T-cell (primary cell): ENCODE measurements at regions not wholly inside any gene's neighbourhood (a gene's known extent, or its start where the extent isn't known, plus 50 kb on each side); places are given as distances from the start of the nearest gene placed in this dataset.

Experiments
- ATAC-seq, 4 experiments: fragments of 200-7000 bp in 3 of 4; fragments of 150-1000 bp in 1 of 4; cut with Tn5 transposase; replicated peaks in 1 of 4; 1 replicate in 3 of 4; 2 replicates in 1 of 4; pipeline ENCODE4 v1.10.0; 2021; ENCODE audit warnings: moderate library complexity in 3 of 4, mild to moderate bottlenecking in 2 of 4, moderate number of reproducible peaks in 1 of 4
- CTCF ChIA-PET, 2 donors: fragments of 300-600 bp; sonication (Branson Sonifier 250); formaldehyde crosslinking; loops; one replicate each; lab custom pipeline; 2022; ENCODE audit warnings: antibody characterized with exemption in 2 of 2; lab: Charles Lee
- POLR2A ChIA-PET, 2 donors: fragments of 300-600 bp; sonication (Branson Sonifier 250); formaldehyde crosslinking; loops; one replicate each; lab custom pipeline; 2022; ENCODE audit warnings: antibody characterized with exemption in 2 of 2; lab: Charles Lee
- DNase-seq, 35 experiments: peaks; one replicate each; pipeline versions ENCODE4 v3.0.0 to v3.0.0-alpha.2; 2013 to 2023
- H3K27ac ChIP-seq: one replicate; pipeline ENCODE4 v1.5.1; 2013; ENCODE audit warnings: low read length
- H3K27me3 ChIP-seq, 2 experiments: replicated peaks in 1 of 2; 1 replicate in 1 of 2; 2 replicates in 1 of 2; pipeline versions ENCODE4 v1.6.1 to v1.7.0; 2013; ENCODE audit warnings: low read length in 1 of 2, mixed read lengths in 1 of 2; ENCODE audit not compliant: control insufficient read depth in 2 of 2, insufficient read depth in 2 of 2; ENCODE audit errors: extremely low read depth in 1 of 2
- H3K36me3 ChIP-seq, 2 donors: 1 replicate in 1 of 2; 2 replicates in 1 of 2; pipeline versions ENCODE4 v1.6.1 to v1.7.0; 2013; ENCODE audit warnings: low read length in 1 of 2; ENCODE audit not compliant: control insufficient read depth in 2 of 2, insufficient read depth in 1 of 2; ENCODE audit errors: extremely low read depth in 1 of 2
- H3K4me1 ChIP-seq, 2 experiments: 1 replicate in 1 of 2; 2 replicates in 1 of 2; pipeline versions ENCODE4 v1.6.1 to v1.7.0; 2013; ENCODE audit warnings: low read length in 2 of 2, mixed read lengths in 1 of 2; ENCODE audit not compliant: insufficient read depth in 2 of 2, control insufficient read depth in 1 of 2; ENCODE audit errors: extremely low read depth in 1 of 2
- H3K4me3 ChIP-seq, 2 donors: 1 replicate in 1 of 2; 2 replicates in 1 of 2; pipeline versions ENCODE4 v1.5.1 to v1.7.0; 2013; ENCODE audit warnings: mild to moderate bottlenecking in 2 of 2, low read length in 1 of 2, moderate library complexity in 1 of 2; ENCODE audit not compliant: control insufficient read depth in 1 of 2; ENCODE audit errors: extremely low read depth in 1 of 2
- H3K9me3 ChIP-seq: 2 replicates; pipeline ENCODE4 v1.7.0; 2013
- H3K27ac Mint-ChIP-seq, 2 donors: one replicate each; pipeline ENCODE4 v1.8.0; 2020 to 2021; ENCODE audit warnings: mild to moderate bottlenecking in 2 of 2, mixed read lengths in 2 of 2
- H3K27me3 Mint-ChIP-seq, 2 donors: one replicate each; pipeline ENCODE4 v1.8.0; 2021 to 2022; ENCODE audit warnings: mixed read lengths in 2 of 2
- H3K36me3 Mint-ChIP-seq: one replicate; pipeline ENCODE4 v1.8.0; 2021; ENCODE audit warnings: mixed read lengths
- H3K4me1 Mint-ChIP-seq, 3 donors: one replicate each; pipeline ENCODE4 v1.8.0; 2020 to 2022; ENCODE audit warnings: mixed read lengths in 3 of 3, mild to moderate bottlenecking in 1 of 3
- H3K4me3 Mint-ChIP-seq, 3 donors: one replicate each; pipeline ENCODE4 v1.8.0; 2020 to 2022; ENCODE audit warnings: mild to moderate bottlenecking in 3 of 3, mixed read lengths in 3 of 3, moderate library complexity in 3 of 3
- H3K9me3 Mint-ChIP-seq, 3 donors: one replicate each; pipeline ENCODE4 v1.8.0; 2020 to 2022; ENCODE audit warnings: mixed read lengths in 3 of 3
- WGBS: methylation state at CpG from one replicate; pipeline ENCODE4 v1.1.5; 2013; ENCODE audit warnings: missing lambda C conversion rate; ENCODE audit not compliant: insufficient coverage; 5-methylcytosine and 5-hydroxymethylcytosine counted together

GRCh38 chr7:156107957-156108356 lies 295.7 kb upstream of the SHH start:
- Histone ChIP-seq H3K9me3 (no peaks in the 10 kb centered on the region), H3K4me1 (no peaks in the 10 kb centered on the region), H3K27me3 (no peaks in the 10 kb centered on the region), H3K27ac (no peak overlapping the region), H3K4me3 (no peak overlapping the region), H3K36me3 (no peaks in the 10 kb centered on the region)
- POLR2A ChIA-PET = no interaction called here
- H3K27me3 Mint-ChIP-seq = peaks cover 0 to 4% of the 10 kb centered on the region in 2 donors
- H3K36me3 Mint-ChIP-seq = no peaks in the 10 kb centered on the region
- no peak overlapping the region for H3K4me3 Mint-ChIP-seq
- H3K27ac Mint-ChIP-seq = no peak overlapping the region
- DNase-seq (no peak), ATAC-seq (no peak)
- no peaks in the 10 kb centered on the region for H3K4me1 Mint-ChIP-seq
- CTCF ChIA-PET = no interaction called here
- 86% methylated on average over 15 of the region's 17 CpGs for WGBS
- no peaks in the 10 kb centered on the region for H3K9me3 Mint-ChIP-seq

DNA sequence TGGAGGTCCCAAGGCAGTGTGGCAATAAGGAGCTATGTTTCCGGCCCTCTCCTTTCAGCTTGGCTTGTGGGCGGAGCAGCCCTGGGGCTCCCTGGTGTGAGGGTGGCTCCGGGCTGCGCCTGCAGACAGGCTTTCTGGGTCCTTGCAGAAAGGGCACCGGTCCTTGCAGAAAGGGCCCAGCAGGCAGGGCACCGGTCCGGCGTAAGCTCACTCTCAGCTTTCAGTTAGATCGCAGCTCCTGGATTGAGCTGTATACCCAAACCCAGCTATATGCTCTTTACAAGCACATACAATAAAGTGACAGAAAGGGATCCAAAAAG lies 293.8 kb upstream of the SHH start:
- no peaks in the 10 kb centered on the region for H3K27me3 ChIP-seq
- Mint-ChIP-seq H3K9me3 (no peaks in the 10 kb centered on the region), H3K27ac (no peak overlapping the region), H3K36me3 (no peaks in the 10 kb centered on the region), H3K4me1 (no peaks in the 10 kb centered on the region), H3K4me3 (no peak overlapping the region), H3K27me3 (peaks cover 0 to 4% of the 10 kb centered on the region in 2 donors)
- no peak for DNase-seq
- no peaks in the 10 kb centered on the region for H3K9me3 ChIP-seq
- no peak for ATAC-seq
- 98% methylated on average over 8 of the region's 9 CpGs for WGBS
- H3K36me3 ChIP-seq = no peaks in the 10 kb centered on the region
- no peaks in the 10 kb centered on the region for H3K4me1 ChIP-seq
- CTCF ChIA-PET = no interaction called here
- no peak overlapping the region for H3K27ac ChIP-seq
- no peak overlapping the region for H3K4me3 ChIP-seq
- POLR2A ChIA-PET = interaction anchor here in 1 of 2 donors (0.6 kb wide), 1 partner anchor 41 kb away, joined by 3 read pairs; no protein-coding TSS in a partner anchor

DNA sequence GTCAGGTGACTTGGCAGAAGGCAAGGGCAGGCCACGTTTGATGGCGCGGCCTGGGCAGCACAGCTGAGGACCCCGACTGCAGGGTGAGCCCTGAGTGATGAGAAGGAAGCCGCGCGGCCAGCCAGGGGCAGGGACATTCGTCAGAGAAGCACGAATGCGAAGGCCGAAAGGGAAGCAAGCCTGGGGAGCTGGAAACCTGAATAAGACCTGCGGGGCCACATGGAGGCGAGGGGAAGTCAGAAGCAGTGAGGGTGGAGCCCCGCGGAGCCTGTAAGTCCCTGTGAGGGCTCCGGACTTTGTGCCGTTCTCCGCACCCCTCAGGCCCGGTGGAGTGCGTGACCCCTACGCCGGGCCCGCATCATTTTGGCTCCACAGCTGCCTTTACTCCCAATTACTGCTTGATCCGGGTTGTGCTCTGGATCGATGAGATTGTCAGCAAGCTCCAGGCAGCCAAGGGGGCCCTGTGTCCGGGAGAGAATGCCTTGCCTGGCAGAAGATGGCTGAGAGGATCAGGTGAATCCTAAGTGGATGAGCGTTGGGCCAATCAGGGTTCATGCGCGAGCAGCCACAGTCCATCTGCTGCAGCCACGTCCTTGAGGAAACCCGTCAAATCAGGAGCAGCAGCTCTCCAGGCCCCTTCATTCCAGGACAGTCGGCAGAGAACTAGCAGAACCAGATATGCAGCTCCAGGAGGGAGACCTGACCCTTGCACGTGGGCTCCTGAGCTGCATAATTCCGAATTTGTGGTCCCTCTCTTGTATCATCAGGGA lies 293.3 kb upstream of the SHH start:
- Mint-ChIP-seq H3K27ac (no peak overlapping the region), H3K4me3 (no peak overlapping the region), H3K9me3 (no peaks in the 10 kb centered on the region), H3K27me3 (peaks cover 0 to 4% of the 10 kb centered on the region in 2 donors), H3K4me1 (no peaks in the 10 kb centered on the region), H3K36me3 (no peaks in the 10 kb centered on the region)
- ChIA-PET POLR2A (interaction anchor here in 1 of 2 donors (0.6 kb wide), 1 partner anchor 41 kb away, joined by 3 read pairs; no protein-coding TSS in a partner anchor), CTCF (no interaction called here)
- H3K4me1 ChIP-seq = no peaks in the 10 kb centered on the region
- ATAC-seq (no peak), DNase-seq (no peak)
- no peak overlapping the region for H3K4me3 ChIP-seq
- no peak overlapping the region for H3K27ac ChIP-seq
- WGBS = 86% methylated on average over 32 of the region's 34 CpGs
- H3K9me3 ChIP-seq = no peaks in the 10 kb centered on the region
- no peaks in the 10 kb centered on the region for H3K36me3 ChIP-seq
- H3K27me3 ChIP-seq = no peaks in the 10 kb centered on the region

DNA sequence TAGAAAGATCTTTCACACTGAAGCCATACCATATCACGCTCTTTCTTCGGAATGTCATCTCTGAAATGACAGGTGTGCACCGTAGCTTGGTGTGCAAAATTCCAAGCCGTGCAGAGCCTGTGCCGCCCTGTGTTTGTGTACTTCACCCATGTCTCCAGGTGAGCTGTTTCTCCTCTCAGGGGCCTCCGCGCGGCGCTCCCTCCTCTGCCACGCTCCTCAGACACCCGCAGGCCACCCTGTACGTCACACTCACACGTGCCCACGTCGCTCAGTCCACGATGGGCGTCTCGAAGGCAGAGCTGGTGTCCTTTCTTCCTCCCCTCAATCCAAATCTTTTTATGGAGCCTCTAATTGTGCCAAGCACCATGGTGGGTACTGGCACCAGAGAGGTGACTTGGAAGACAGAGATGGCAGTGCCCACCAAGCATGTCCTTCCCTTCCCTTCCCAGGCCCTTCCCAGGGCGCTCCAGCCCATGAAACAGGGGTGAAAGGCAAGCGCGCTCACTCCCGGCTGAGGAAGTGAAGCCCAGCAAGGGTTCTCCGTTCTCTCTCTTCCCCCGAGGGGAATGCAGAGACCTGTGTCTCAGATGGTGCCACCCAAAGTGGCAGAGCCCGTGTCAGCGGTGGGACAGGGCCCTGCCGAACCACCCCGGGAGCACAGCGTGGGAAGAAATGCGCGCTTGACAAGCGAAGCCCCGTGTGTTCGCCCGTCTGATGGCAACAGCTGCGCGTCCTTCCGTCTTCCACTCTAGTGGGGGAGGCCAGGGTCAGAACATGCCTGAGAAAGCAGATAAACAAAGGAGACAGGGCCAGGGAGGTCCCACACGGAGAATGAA lies 292.5 kb upstream of the SHH start:
- Mint-ChIP-seq H3K27me3 (peaks cover 0 to 4% of the 10 kb centered on the region in 2 donors), H3K4me3 (no peak overlapping the region), H3K36me3 (no peaks in the 10 kb centered on the region), H3K27ac (no peak overlapping the region), H3K9me3 (no peaks in the 10 kb centered on the region), H3K4me1 (no peaks in the 10 kb centered on the region)
- WGBS = 89% methylated on average over 24 of the region's 39 CpGs
- Histone ChIP-seq H3K4me1 (no peaks in the 10 kb centered on the region), H3K36me3 (no peaks in the 10 kb centered on the region), H3K27me3 (no peaks in the 10 kb centered on the region), H3K4me3 (no peak overlapping the region), H3K9me3 (no peaks in the 10 kb centered on the region), H3K27ac (no peak overlapping the region)
- ATAC-seq (no peak), DNase-seq (no peak)
- CTCF ChIA-PET = no interaction called here
- POLR2A ChIA-PET = no interaction called here

DNA sequence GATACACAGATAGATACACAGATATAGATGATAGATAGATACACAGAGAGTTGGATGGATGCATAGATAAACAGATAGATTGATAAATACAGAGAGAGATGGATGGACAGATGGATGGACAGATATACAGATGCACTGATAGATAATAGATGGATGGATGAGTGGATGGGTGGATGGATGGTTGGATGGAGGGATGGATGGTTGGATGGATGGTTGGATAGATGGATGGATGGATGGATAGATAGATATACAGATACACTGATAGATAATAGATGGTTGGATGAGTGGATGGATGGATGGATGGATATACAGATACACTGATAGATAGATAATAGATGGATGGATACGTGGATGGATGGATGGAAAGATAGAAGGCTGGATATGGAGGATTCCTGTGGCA lies 290.0 kb upstream of the SHH start:
- Mint-ChIP-seq H3K4me3 (no peak overlapping the region), H3K36me3 (no peaks in the 10 kb centered on the region), H3K4me1 (peaks cover 0 to 5% (median under 1%) of the 10 kb centered on the region in 3 donors), H3K27me3 (peaks cover 0 to 4% of the 10 kb centered on the region in 2 donors), H3K27ac (no peak overlapping the region), H3K9me3 (no peaks in the 10 kb centered on the region)
- H3K4me1 ChIP-seq = peaks cover 3 to 4% of the 10 kb centered on the region in 2 experiments
- no peaks in the 10 kb centered on the region for H3K9me3 ChIP-seq
- CTCF ChIA-PET = no interaction called here
- no peak for ATAC-seq
- POLR2A ChIA-PET = no interaction called here
- no peak overlapping the region for H3K27ac ChIP-seq
- 73% methylated on average over 1 of the region's 1 CpG for WGBS
- H3K36me3 ChIP-seq = no peaks in the 10 kb centered on the region
- no peak overlapping the region for H3K4me3 ChIP-seq
- peaks cover 0 to 3% of the 10 kb centered on the region in 2 experiments for H3K27me3 ChIP-seq
- no peak for DNase-seq

GRCh38 chr7:156101355-156101754 lies 289.1 kb upstream of the SHH start:
- no peaks in the 10 kb centered on the region for H3K9me3 Mint-ChIP-seq
- peaks cover 4% of the 10 kb centered on the region in 2 donors for H3K27me3 Mint-ChIP-seq
- POLR2A ChIA-PET = no interaction called here
- Histone ChIP-seq H3K9me3 (no peaks in the 10 kb centered on the region), H3K4me3 (no peak overlapping the region), H3K27me3 (peaks cover 0 to 6% of the 10 kb centered on the region in 2 experiments), H3K27ac (no peak overlapping the region), H3K4me1 (peaks cover 11 to 13% of the 10 kb centered on the region in 2 experiments), H3K36me3 (no peaks in the 10 kb centered on the region)
- WGBS = 96% methylated on average over 6 of the region's 6 CpGs
- CTCF ChIA-PET = no interaction called here
- ATAC-seq (no peak), DNase-seq (no peak)
- peaks cover 6 to 14% (median 10%) of the 10 kb centered on the region in 3 donors for H3K4me1 Mint-ChIP-seq
- no peak overlapping the region for H3K27ac Mint-ChIP-seq
- no peak overlapping the region for H3K4me3 Mint-ChIP-seq
- no peaks in the 10 kb centered on the region for H3K36me3 Mint-ChIP-seq
